ENCODE measurements at regions not wholly inside any gene's neighbourhood (a gene's known extent, or its start where the extent isn't known, plus 50 kb on each side); places are given as distances from the start of the nearest gene placed in this dataset.

DNA sequence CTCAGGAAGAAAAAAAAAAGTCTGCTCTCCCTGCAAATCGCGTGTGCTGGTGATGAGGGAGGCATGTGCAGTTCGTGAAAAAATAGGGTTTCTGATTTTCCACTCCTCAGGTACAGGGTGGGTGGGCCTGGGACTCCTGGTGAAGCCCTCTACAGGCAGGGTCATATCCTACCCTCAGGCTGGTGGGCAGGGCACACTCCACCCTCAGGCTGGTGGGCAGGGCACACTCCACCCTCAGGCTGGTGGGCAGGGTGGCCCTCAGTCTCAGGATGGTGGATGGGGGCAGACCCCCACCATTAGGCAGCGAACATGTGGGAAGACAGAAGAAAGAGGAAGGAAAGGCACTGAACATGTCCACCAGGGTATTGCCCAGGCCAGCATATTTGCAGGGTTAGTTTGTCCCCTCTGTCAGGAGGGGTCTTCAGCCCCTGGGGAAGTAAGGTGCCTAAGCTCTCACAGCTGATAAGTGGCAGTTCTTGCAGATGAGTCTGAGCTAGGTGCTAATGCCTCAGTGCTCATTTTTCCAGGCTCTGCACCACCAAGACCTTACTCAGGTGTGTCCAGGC is 95.2 kb upstream of the RAB6C start:
- no peak for DNase-seq
- TF ChIP-seq CTCF (IDR thresholded peaks at IDR 0.05; ENCODE audit: low read depth, low read length) = no peak
- Histone ChIP-seq H3K27me3 (no peaks in the 10 kb centered on the region), H3K4me1 (no peaks in the 10 kb centered on the region), H3K4me3 (ENCODE audit: low read depth, low read length) (no peak overlapping the region), H3K9me3 (no peaks in the 10 kb centered on the region), H3K36me3 (no peaks in the 10 kb centered on the region)

- peak; percentile 49 for TF ChIP-seq CTCF (IDR thresholded peaks at IDR 0.05; ENCODE audit: low read depth, low read length)
- H3K4me3 ChIP-seq (ENCODE audit: low read depth, low read length) = no peak overlapping the region
These were observed 93.7 kb upstream of the RAB6C start for GRCh38 chr2:129885735-129886134.

DNA sequence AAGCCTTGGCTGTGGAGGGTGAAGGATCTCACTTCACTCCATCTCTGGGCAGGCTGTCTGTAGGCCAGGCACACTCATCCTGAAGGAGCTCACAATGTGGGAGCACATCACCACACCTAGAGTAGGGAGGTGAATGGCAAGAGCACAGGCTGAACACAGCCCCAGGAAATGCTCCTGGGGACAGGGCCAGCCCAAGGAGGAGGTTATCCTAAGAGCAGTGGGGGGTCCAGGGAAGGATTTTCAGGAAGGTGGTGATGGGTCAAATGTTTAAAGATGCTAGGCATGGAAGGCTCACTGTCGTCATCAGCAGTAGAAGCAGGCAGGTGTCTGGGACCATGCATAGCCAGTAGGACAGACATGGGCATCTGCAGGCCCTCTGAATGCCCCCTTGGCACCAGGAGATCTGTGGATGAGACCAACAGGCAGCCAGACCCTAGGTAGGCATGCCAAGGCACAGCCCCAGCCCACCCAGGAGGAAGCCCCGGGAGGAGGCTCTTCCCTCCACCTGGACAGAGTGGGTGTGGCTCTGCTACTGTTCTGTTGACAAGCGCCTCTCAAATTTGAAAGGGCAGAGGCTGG is 91.7 kb upstream of the RAB6C start:
- Histone ChIP-seq H3K4me3 (ENCODE audit: low read depth, low read length) (no peak overlapping the region), H3K9me3 (no peaks in the 10 kb centered on the region), H3K36me3 (no peaks in the 10 kb centered on the region), H3K27me3 (no peaks in the 10 kb centered on the region), H3K4me1 (no peaks in the 10 kb centered on the region)
- DNase-seq = no peak
- no peak for TF ChIP-seq CTCF (IDR thresholded peaks at IDR 0.05; ENCODE audit: low read depth, low read length)

More at GRCh38 chr2:129885735-129886134, 93.7 kb upstream of the RAB6C start:
- Histone ChIP-seq H3K4me1 (no peaks in the 10 kb centered on the region), H3K36me3 (no peaks in the 10 kb centered on the region), H3K9me3 (no peaks in the 10 kb centered on the region), H3K27me3 (no peaks in the 10 kb centered on the region)
- peak; percentile 30 for DNase-seq

DNA sequence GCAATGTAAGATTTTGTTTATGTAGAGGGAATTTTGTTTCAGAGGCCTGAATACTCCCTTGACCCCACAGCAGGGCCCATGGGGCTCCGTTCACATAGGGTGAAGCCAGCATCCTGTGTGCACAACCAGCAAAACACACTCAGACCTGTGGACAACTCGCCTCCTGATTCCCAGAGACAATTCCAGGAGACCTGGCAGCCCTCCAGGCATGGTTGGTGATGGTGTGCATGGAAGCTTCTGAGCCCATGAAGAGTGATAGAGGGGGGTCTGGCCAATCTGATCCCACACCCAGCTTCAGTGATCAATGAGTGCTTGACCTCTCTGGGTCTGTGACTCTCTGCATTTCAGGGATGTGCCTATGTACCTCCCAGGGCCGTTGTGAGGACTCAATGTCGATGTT is 91.0 kb upstream of the RAB6C start:
- no peaks in the 10 kb centered on the region for H3K27me3 ChIP-seq
- DNase-seq = no peak
- no peaks in the 10 kb centered on the region for H3K9me3 ChIP-seq
- no peak overlapping the region for H3K4me3 ChIP-seq (ENCODE audit: low read depth, low read length)
- no peaks in the 10 kb centered on the region for H3K4me1 ChIP-seq
- H3K36me3 ChIP-seq = no peaks in the 10 kb centered on the region
- no peak for TF ChIP-seq CTCF (IDR thresholded peaks at IDR 0.05; ENCODE audit: low read depth, low read length)

DNA sequence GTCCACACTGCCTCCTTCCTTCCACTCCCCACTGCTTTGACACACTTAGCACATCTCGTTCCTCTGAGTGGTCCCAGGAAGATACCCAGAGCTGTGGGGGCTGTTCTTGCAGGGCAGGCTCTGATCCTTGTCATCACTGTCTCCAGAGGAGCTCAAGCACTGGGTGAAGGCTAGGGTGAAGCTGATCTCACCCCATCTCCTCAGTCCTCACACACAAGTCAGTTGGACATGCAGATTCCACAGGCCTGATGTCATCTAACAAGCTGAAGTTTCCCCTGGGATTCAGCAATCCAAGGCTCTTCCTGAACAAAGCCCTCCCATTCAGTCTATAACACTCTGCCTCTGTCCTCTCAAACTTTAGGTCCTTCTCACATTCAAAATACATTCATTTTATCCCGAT is 90.6 kb upstream of the RAB6C start:
- no peak for TF ChIP-seq CTCF (IDR thresholded peaks at IDR 0.05; ENCODE audit: low read depth, low read length)
- Histone ChIP-seq H3K9me3 (no peaks in the 10 kb centered on the region), H3K36me3 (no peaks in the 10 kb centered on the region), H3K4me3 (ENCODE audit: low read depth, low read length) (no peak overlapping the region), H3K4me1 (no peaks in the 10 kb centered on the region), H3K27me3 (no peaks in the 10 kb centered on the region)
- DNase-seq = no peak
